Retina (tissue), 1 donor: ENCODE measurements at regions not wholly inside any gene's neighbourhood (a gene's known extent, or its start where the extent isn't known, plus 50 kb on each side); places are given as distances from the start of the nearest gene placed in this dataset.

Experiments
- DNase-seq: peaks from one replicate; pipeline ENCODE4 v3.0.0-alpha.2; 2016

DNA sequence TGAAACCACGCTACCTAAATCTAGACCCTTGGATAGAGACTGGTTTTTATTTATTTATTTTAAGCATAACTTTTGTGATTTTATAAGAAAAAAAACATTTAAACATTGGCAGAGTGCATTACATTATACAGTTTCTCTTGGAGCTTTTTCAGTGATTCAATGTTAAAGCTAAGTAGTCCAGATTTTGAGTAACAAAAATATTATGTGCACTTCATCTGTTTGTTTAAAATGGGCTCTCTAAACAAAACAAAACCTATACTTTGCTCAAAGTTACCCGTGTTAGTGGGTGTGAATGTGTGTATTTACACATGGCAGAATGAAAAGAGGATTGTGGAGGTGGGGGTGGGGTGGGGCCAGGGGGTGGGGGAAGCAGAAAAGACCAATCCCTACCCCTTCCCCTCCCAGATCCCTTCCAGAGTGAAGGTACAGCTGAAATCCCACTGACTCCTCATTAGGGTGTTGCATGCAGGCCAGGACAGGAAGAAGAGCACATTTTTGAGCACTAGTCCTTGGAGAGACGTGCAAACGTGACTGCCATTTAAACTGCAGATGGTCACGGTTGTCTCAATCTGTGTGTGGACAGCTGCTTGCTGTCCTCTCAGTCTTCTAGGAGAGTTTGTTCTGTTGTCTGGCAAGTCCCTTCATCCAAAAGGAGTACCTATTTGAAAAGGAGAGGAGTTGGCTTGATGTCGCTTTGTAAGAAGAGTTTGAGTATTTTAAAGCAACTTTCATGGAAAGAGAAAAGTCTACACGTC is 303.0 kb downstream of the ICOS start:
- DNase-seq = no peak

DNA sequence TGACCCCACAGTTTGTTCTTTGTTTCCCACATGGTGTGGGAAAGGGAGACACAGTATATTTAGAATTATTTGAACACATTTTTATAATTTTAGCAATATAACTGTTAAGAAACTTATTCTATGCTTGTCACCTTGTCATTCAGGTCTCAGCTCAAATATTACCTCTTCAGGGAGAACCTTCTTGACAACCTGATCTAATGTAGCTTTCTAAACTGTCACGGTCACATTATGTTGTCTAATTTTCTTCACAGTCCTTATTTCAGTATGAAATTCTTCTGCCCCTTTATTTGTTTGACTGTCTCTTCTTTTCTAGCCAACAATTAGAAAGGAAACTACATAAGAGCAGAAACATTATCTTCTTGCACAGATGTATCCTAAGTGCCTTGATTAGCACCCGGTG is 304.3 kb upstream of the PARD3B start:
- DNase-seq = no peak

DNA sequence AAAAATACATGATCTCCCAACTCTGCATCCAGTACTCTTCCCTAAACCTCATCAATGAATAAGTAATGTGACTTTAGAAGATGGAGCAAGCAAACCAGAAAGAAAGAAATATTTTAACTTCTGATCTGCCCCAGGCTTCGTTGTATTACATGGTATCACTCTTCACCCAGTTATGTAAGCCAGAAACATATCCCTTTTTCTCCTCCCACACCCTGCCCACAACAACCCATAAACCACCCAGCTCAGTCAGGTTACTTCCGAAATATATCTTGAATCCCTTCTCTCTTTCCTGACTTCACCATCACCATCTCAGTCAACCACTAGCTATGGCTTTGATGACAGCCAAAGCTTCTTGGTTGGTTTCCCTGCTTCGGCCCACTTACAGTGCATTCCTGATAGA is 295.8 kb upstream of the PARD3B start:
- DNase-seq = no peak

DNA sequence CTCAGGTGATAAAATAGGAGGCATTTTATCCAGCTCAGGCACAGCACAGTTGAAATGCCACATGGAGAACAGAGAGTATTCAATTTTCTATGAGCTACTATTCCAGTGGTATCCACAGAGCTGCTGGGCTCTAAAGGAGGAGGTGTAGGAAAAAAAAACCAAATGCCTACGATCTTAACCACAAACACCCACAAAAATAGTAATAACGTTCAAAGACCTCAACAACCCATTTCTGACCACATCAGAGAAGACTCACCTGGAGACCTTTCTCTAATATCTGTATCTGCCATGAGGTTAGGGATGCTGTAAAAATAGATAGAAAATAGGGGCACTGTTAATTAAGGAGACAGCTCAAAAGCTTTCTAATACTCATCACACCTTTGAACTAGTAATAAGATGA is 294.6 kb upstream of the PARD3B start:
- no peak for DNase-seq

DNA sequence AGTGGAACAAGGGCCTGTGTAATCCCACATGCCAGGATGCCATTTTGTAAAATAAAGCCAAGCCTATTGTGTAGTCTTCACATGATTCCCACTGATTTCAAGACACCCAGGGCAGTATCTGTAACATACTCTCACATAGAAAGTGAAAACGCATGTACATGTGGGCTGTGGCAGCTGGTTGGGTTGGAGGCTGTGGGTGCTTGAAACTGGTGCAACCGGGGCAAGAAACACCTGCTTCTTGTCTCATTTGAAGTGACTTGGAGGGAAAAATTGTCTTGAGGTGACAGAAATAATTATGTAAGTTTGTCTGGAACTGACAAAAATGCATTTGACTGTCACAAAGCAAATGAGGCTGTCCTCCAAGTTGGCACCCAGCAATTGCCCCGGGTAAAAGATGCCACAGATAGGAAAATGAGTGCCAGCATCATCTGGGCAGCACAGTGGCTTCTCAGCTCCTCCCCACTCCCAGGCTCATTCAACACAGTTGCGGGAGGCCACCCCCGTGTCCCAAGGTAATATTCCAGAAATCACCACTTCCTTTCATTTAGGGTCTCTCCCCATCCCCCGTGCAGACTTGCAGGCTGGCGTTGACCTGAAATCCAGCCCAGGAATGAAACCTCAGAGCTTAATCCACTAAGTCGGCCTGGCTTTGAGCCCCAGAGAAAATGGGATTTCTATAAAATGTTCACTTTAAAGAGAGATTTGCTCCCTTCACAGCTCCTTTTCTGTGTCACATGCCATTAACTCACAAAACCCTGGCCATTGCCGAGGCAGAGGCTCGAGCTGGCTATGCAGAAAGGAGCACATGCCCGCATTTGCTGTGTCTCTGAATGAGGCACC is 293.9 kb upstream of the PARD3B start:
- no peak for DNase-seq

DNA sequence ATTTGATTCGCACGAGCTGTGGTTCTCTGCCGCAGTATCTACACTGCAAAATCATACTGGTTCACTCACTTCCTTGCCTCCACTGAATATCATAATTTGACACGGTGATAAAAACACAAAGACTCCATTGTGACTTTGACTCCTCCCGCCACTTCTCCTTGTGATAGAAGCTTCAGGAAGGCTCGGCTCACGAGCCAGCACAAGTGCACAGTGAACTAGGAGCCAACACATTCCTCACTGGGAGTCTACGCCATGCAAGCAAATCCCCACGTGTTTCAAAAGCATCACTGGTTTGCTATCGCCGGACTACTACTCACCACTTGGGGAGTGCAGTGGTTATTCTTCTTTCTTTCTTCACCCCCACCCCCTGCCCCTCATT is 293.3 kb upstream of the PARD3B start:
- DNase-seq = no peak

DNA sequence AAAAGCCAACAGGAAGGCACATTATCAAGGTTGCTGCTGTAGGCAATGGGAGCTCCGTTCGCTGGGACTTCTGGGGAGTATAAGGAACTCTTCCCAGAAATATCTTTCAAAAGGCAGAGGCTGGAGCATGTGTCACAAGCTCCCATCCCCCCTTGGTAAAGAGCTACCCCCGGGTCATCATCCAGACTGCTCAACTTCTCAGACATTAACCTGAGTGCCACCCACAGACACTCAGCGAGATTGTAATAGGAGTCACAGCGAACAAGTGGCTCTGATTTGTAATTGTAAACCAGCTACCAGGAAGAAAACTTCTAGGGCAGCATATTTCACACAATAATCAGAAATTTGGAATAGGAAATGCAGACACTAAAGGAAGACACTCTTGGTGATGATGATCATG is 290.2 kb upstream of the PARD3B start:
- DNase-seq = no peak

DNA sequence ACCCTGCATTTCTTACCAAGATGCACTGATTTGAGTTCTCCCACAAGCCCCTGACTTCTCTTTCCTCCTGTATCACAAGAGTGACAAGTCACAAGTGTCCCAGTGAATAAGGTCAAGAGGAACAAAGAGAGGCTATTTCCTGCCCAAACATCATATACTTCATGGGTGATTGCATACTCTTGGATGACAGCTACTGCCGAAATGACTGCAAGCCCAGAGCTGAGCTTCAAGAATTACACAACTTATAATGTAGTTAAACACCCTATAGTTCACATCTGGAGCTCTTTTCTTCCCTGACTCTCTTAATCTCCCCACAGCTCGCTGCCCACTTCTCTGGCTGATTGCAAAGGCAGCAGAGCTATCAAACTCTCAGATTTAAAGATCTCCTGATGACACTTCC is 289.7 kb upstream of the PARD3B start:
- DNase-seq = no peak

DNA sequence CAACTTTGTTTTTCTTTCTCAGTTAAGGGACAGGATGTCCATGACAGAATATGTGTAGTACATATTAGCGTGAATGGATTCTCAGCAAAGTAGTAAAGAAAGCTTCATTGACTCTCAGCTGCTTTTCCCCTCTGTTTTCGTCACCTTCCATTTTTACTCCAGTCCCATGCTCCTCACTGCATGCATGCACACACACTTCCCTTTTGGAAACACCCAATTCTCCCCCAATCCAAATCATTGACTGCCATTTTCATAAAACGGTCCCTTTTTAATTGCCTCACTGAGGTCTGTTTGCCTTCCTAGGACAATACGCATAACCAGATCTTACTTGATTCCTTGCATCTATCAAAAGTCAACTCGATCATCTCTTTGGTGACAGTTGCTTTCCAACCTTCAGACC is 287.5 kb upstream of the PARD3B start:
- DNase-seq = no peak

DNA sequence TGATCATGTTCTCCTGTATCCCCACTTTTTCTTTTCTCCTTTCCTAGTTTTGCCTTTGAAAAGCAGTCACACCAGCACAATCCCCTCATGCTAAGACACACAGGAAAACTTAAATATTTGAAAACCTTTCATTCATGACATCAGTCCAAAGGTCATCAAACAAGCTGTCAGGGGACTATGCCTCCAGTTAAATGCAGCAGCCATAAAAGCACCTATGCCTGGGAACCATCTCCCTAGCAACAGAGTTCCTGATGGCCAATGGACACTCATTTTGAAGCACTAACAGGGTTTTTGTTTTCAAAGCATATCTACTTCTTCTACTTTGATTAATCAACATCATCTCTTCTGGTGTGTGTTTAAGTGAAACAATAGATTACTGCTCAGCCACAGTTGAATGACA is 286.4 kb upstream of the PARD3B start:
- DNase-seq = no peak

DNA sequence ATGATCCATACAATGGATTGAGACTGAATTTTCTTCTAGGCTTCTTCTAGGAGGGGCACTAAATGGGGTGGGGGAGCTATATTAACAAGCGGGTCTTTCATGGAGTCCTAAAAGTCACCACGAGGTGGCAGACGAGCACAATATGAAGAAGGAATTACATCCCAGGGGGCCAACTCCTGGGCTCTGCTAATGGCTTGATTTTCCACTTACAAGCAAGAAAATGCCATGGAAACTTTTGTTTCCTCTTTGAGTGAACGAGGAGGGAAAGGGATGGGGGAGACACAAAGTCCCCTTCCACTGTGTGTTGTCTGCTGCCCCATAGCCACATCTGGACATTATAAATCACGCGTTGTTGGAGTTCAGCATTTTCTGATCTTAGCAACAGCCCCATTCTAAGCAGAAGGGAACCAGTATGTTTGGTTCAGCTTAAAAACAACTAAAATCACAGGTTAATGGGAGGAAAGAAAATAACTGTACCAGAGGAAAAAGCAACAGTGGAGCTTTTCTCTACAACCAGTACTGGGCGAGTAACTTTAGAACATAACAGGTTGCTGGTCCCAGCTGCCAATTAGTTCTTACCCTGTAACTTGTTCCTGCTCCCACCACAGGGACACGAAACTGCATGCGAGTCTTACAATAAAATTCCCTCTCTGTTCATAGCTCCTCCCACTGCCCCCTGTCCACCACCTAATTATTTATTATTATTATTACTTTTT is 285.0 kb upstream of the PARD3B start:
- peak; percentile 85 for DNase-seq

DNA sequence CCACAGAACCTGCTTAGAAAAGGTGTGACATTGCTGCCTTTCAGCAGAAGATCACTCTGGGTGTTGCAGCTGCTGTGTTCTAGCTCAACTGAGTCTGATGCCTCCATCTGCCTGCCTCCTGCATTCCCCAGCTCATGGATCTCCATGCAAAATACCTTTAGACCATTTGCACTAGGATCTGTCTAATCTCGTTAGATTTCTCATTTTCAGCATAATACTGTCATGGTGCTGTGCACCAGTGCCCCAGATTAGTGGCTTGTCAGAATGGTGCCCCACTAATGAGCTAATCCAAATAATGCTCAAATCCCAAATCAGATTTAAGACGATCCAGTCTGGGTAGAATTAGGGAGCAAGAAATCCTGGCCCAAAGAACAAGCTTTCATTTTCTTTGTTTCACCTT is 284.4 kb upstream of the PARD3B start:
- DNase-seq = peak; percentile 58

DNA sequence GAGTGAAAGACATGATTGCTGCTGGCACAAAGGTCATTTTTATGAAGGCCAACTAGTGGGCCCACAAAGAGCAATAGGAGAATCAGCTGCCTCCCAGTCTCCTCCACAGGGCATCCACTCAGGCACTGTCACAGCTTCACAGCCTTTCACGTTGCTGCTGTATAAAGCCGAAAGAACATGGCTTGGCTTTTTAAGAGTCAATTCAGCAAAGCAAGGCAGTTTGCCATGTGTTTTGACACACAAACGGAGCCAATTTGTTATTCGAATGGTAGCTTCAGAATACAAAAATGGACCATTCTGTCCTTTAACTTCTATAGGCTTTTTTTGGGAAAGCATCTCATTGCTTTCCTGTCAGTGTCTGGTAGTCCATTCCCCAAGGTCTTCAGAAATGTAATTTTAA is 283.4 kb upstream of the PARD3B start:
- DNase-seq = no peak

DNA sequence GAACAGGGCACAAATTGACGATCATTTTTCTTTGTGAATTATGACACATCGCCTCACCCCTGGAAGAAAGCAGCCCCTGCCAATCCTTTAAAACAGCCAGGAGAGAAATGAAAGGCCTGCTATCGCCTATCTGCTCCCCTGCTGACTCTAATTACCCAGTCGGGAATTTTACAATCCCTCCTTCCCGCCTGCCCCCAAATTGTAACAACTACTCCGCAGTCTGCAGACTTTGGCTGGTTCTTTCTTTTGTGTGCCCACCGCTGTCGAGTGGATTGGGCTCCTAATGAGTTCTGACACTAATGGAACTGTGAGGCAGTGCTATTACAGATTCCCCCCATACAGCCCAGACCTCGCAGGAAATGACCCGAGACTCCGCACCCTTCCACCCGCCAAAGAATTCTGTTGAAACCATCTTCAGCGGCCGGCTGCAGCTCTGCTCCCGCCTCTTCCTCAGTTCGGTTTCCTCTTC is 281.2 kb upstream of the PARD3B start:
- peak; percentile 90 for DNase-seq

DNA sequence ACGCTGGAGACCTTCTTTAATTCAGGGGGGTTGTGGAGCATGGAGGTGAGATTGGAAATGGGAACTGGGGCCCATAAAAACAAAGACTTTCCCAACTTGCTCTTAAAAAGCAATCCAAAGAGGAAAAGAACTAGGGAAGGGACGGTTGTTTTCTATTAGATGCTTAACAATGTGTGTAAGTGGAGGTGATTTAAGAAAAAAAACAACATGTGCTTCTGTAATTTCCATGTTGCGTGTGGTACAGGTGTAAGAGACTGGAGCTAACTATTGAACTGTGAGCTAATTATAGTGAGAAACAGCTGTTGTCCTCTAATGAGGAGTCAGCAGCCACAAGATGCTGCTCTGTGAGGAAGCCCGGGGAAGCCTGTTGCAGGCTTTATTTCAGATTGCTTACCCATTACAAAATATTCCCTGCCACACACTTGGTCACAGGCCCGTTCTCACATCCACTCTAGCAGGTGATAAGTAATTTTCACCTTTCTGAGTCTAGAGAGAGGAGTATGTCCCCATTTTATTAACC is 280.6 kb upstream of the PARD3B start:
- DNase-seq = no peak

DNA sequence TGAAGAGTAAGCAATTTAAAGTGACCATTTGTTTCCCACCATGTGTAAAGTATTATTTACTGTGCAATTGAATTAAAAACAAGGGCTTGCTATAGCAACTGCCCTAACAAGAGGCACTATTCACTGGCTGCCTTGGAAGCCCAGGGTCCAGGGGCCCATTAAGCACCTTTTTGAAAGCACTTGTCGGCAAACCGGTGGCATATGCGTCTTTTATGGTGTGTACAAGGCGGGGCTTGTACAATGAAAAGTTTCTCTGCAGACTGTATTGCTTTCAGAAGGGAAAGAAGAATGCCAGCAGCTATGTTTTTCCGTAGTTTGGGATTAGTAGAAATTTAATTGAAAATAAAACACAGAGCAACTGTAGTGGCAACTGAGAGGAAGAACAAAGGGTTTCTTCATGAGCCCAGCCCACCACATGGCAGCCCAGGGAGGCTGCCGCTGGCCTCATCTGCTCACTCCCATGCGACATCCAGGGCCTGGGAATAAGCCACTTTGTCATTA is 279.5 kb upstream of the PARD3B start:
- DNase-seq = peak; percentile 42

DNA sequence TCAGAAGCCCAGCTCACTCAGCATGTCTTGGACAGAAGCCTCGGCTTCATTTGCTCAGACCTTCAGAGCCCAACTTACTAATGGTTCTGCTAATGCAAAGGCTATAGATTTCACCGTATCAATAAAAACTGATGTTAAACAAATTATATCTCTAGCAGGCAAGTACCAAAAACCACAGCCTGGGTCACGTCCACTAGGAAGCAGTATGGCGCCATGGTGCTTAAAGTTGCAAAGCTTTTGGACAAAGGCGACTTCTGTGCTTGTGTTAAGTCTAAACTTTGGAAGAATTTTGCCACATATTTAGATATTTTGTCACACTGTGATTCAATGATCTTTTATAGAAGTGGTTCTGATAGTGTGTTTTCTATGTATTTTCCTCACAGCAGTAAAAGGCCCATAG is 276.8 kb upstream of the PARD3B start:
- DNase-seq = no peak

DNA sequence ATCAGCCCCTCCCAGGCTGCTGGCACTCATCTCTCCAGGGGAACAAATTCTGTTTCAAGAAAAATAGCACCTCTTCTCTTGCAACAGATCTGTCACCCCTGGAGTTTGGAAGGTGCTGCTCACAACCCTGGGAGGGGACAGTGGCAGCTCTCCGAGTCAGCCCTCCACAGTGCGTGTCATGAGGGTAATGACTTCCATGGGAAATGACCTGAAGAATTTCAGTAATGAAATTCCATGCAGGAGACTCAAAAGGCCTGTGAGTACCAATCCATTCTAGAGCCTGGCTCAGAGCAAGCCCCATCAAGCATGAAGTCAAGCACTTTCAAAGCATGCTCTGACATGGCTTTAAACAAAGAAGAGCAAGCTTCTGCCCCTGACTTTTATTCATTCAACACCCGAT is 276.3 kb upstream of the PARD3B start:
- DNase-seq = no peak

DNA sequence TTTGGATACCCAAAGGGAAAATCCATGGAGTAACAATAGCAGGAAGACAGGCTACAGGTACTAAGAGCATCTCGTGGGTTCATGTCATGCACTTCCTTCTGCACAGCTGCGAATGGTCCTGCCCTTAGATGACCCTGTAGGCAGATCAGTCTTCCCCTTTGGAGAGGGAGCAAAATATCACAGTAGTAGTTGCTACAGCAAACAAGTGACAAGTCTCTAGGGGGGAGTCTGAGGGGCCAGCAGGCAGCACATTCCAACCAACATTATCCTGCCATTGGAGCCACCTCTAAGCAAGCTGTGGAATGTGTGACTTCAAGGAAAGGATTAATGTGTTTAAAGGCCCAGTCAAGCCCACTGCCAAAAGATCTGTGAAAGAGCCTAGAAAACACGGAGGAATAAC is 273.2 kb upstream of the PARD3B start:
- DNase-seq = no peak

DNA sequence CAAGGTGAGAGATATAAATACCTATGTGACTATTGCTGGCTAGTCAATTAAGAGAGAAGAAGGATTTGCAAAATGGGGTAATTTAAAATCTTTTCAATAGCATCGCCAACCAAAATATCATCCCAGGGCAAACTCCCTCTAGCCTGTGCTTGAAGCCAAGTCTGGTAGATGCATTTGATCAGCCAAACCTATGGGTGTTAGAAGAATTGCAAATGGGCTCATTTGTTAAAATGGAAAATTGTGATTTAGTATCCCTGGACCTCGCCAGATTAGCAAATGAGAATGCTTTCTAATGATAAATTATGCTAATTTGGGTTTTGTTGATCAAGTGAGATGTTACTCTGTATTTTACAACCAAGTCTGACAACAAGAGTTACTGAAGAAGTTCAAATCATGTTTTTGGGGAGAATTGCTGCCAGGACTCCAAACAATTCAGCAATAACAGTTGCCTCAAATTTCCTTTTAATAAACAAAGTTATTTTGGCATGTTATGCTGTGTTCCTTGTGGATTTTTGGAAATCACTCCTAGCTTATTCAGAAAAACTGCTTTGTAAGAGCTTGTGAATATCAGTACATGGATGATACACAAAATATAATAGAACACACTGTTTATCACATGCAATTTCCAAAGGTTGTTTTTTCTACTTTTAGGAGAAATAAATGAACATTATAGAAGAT is 272.5 kb upstream of the PARD3B start:
- DNase-seq = no peak

DNA sequence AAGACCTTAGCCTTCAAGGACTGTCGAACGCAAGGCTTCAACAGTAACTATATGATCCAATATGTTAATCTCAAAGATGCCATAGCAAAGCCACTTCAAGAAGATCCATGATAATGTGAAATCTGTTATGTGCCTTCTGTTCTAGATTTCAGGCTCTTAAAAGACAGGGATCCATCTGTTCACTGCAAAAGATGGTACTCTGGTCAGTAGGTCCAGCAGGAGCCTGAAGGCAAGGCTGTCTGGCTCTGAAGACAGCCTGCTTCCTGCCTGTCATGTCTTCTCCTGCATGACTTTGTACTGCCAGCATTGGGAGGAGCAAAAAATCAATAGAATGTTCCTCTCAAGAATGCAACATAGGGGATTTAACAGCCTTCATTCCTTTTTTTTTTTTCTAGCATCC is 270.8 kb upstream of the PARD3B start:
- no peak for DNase-seq

DNA sequence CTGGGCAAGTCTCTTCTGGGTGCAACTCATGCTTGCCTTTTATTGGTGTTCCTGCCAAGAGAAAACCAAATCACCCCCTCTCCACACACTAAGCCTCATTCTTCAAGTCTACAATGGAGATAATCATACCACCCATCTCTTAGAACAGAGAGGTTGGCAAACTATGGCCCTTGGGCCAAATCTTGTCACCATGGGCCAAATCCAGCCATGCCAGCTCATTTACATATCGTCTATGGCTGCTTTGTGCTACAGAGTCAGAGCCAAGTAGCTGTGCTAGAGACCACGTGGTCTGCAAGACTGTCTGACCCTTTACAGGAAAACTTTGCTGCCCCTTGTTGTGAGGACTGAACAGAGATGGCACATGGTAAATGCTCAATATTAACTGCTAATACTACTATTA is 270.3 kb upstream of the PARD3B start:
- DNase-seq = no peak

DNA sequence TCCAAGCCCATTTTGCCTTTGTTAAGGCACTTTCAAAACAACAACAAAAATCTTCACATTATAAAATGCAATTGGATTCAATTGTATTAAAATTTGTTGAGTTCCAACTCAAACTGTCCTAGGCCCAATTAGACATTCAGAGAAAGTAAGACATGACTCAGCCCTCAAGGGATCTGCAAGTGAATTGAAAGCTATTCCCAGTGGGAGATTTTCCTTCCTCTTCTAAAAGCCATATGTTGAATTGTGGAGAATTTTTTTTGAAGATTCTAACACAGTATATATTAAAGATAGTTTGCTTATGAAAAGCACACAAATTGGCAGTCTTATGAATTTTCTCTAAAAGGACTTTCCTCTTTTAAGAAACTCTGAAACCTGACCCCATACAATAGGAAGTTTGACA is 268.0 kb upstream of the PARD3B start:
- no peak for DNase-seq
